Activated CD8-positive, alpha-beta T cell treated with anti-CD3 and anti-CD28 coated beads for 36 hours (primary cell): ENCODE measurements at regions not wholly inside any gene's neighbourhood (a gene's known extent, or its start where the extent isn't known, plus 50 kb on each side); places are given as distances from the start of the nearest gene placed in this dataset.

Source experiments
- ATAC-seq: fragments of 200-7000 bp; cut with Tn5 transposase; one replicate; pipeline ENCODE4 v1.10.0; 2021; ENCODE audit warnings: mild to moderate bottlenecking, moderate library complexity
- CTCF ChIA-PET: fragments of 350-600 bp; sonication (Branson Sonifier 250); formaldehyde crosslinking; loops from one replicate; lab custom pipeline; 2021; ENCODE audit warnings: antibody characterized with exemption; lab: Charles Lee
- POLR2A ChIA-PET: fragments of 350-600 bp; sonication (Branson Sonifier 250); formaldehyde crosslinking; loops from one replicate; lab custom pipeline; 2021; ENCODE audit warnings: antibody characterized with exemption; lab: Charles Lee
- DNase-seq: peaks from one replicate; pipeline ENCODE4 v3.0.0-alpha.2; 2020
- H3K27ac Mint-ChIP-seq: one replicate; pipeline ENCODE4 v1.8.0; 2021; ENCODE audit warnings: mild to moderate bottlenecking, mixed read lengths
- H3K27me3 Mint-ChIP-seq: one replicate; pipeline ENCODE4 v1.8.0; 2021; ENCODE audit warnings: mixed read lengths
- H3K36me3 Mint-ChIP-seq: one replicate; pipeline ENCODE4 v1.8.0; 2021; ENCODE audit warnings: low read depth, mixed read lengths
- H3K4me1 Mint-ChIP-seq: one replicate; pipeline ENCODE4 v1.8.0; 2021; ENCODE audit warnings: low read depth, mixed read lengths
- H3K4me3 Mint-ChIP-seq: one replicate; pipeline ENCODE4 v1.8.0; 2021; ENCODE audit warnings: mild to moderate bottlenecking, moderate library complexity, mixed read lengths
- H3K9me3 Mint-ChIP-seq: one replicate; pipeline ENCODE4 v1.8.0; 2021; ENCODE audit warnings: mixed read lengths
- intact Hi-C: fragments of 100-400 bp; cut with micrococcal nuclease; formaldehyde crosslinking; loops from one replicate; pipeline ENCODE4 v1.10.0; 2022
- TF ChIP-seq, protein P1 (sequence below): fragments of 200-600 bp; IDR thresholded peaks from one replicate; pipeline ENCODE4 v1.8.0; 2022; ENCODE audit warnings: antibody characterized with exemption, mild to moderate bottlenecking

- Mint-ChIP-seq H3K4me3 (no peak overlapping the region), H3K9me3 (no peaks in the 10 kb centered on the region), H3K4me1 (no peaks in the 10 kb centered on the region), H3K27me3 (peaks cover 13% of the 10 kb centered on the region), H3K27ac (no peak overlapping the region), H3K36me3 (no peaks in the 10 kb centered on the region)
- ChIA-PET CTCF (interaction anchor here (1.0 kb wide), 1 partner anchor 8 kb away, joined by 3 read pairs; no protein-coding TSS in a partner anchor), POLR2A (no interaction called here)
- ATAC-seq (no peak), DNase-seq (no peak)
- intact Hi-C loops, result no loop called here
- TF ChIP-seq, protein P1, sequence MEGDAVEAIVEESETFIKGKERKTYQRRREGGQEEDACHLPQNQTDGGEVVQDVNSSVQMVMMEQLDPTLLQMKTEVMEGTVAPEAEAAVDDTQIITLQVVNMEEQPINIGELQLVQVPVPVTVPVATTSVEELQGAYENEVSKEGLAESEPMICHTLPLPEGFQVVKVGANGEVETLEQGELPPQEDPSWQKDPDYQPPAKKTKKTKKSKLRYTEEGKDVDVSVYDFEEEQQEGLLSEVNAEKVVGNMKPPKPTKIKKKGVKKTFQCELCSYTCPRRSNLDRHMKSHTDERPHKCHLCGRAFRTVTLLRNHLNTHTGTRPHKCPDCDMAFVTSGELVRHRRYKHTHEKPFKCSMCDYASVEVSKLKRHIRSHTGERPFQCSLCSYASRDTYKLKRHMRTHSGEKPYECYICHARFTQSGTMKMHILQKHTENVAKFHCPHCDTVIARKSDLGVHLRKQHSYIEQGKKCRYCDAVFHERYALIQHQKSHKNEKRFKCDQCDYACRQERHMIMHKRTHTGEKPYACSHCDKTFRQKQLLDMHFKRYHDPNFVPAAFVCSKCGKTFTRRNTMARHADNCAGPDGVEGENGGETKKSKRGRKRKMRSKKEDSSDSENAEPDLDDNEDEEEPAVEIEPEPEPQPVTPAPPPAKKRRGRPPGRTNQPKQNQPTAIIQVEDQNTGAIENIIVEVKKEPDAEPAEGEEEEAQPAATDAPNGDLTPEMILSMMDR, result no peak
Observed at GRCh38 chr16:26951950-26952349, 114.8 kb upstream of the C16orf82 start.

DNA sequence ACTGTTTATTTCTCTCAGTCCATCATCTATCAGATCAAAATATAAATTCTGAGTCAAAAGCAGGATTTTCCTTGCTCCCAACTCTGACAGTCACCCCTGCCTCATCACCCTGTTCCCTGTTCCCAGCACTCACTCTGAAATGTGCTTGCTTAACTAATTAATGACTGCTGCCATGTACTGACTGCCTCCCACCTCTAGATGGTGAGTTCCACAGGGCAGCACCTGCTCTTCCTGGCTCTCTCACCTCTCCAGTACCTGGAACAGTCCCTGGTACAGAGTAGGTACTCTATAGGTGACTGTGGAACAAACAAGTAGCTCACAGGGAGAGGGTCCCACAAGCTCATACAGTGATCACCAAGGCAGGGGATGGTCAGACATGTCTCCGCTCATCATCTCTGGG, 114.3 kb upstream of the C16orf82 start:
- POLR2A ChIA-PET, result no interaction called here
- CTCF ChIA-PET, result interaction anchor here (0.9 kb wide), 1 partner anchor 11 kb away, joined by 3 read pairs; no protein-coding TSS in a partner anchor
- no peak for DNase-seq

GRCh38 chr16:26957283-26957859, 109.4 kb upstream of the C16orf82 start:
- ChIA-PET POLR2A (no interaction called here), CTCF (no interaction called here)
- Mint-ChIP-seq H3K4me1 (no peaks in the 10 kb centered on the region), H3K4me3 (no peak overlapping the region), H3K27ac (no peak overlapping the region), H3K9me3 (no peaks in the 10 kb centered on the region), H3K27me3 (peaks cover 5% of the 10 kb centered on the region), H3K36me3 (no peaks in the 10 kb centered on the region)
- ATAC-seq, result no peak
- TF ChIP-seq, protein P1, result no peak
- DNase-seq, result no peak
- intact Hi-C loops, result no loop called here

More for the DNA sequence above, 114.3 kb upstream of the C16orf82 start:
- H3K36me3 Mint-ChIP-seq, result no peaks in the 10 kb centered on the region
- H3K27ac Mint-ChIP-seq, result no peak overlapping the region
- H3K4me3 Mint-ChIP-seq, result no peak overlapping the region
- peaks cover 13% of the 10 kb centered on the region for H3K27me3 Mint-ChIP-seq
- intact Hi-C loops, result no loop called here
- H3K9me3 Mint-ChIP-seq, result no peaks in the 10 kb centered on the region
- no peak for ATAC-seq
- no peaks in the 10 kb centered on the region for H3K4me1 Mint-ChIP-seq
- TF ChIP-seq, protein P1, result no peak

DNA sequence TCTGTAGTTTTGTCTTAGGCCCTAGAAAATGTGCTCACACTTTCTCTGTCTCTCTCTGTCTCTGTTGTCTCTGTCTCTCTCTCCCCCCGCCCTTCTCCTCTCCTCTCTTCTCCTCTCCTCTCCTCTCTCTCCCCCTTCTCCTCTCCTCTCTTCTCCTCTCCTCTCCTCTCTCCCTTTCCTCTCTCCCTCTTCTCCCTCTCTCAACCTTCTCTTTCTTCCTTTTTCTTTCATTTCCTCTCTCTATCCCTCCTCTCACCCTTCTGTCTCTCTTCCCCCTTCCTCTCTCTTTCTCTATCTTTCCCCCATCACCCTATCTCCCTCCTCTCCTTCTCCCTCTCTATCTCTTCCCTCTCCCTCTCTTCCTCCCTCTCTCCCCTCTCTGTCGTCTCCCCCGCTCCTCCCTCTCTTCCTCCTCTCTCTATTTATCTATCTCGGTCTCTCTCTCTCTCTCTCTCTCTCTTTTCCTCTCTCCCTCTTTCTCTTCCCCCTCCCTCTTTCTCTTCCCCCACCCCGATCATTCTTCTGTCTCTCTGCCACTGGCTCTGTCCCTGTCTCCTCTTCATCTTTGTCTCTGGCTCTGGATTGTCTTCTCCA, 107.2 kb upstream of the C16orf82 start:
- H3K9me3 Mint-ChIP-seq, result no peaks in the 10 kb centered on the region
- DNase-seq, result no peak
- TF ChIP-seq, protein P1, result no peak
- no peak for ATAC-seq
- H3K27me3 Mint-ChIP-seq, result peaks cover 6% of the 10 kb centered on the region
- intact Hi-C loops, result no loop called here
- no peak overlapping the region for H3K4me3 Mint-ChIP-seq
- H3K27ac Mint-ChIP-seq, result no peak overlapping the region
- no peaks in the 10 kb centered on the region for H3K36me3 Mint-ChIP-seq
- ChIA-PET CTCF (interaction anchor here (1.0 kb wide), 1 partner anchor 8 kb away, joined by 3 read pairs; no protein-coding TSS in a partner anchor), POLR2A (interaction anchor here (0.6 kb wide), 1 partner anchor 182 kb away, joined by 4 read pairs; no protein-coding TSS in a partner anchor)
- no peaks in the 10 kb centered on the region for H3K4me1 Mint-ChIP-seq

DNA sequence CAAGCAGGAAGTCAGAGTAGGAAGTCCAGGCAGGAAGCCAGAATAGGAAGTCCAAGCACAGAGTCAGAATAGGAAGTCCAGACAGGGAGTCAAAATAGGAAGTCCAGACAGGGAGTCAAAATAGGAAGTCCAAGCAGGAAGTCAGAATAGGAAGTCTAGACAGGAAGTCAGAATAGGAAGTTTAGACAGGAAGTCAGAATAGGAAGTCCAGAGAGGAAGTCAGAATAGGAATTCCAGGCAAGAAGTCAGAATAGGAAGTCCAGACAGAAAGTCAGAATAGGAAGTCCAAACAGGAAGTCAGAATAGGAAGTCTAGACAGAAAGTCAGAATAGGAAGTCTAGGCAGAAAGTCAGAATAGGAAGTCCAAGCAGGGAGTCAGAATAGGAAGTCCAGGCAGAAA, 105.3 kb upstream of the C16orf82 start:
- DNase-seq, result no peak

More for the DNA sequence above, 105.3 kb upstream of the C16orf82 start:
- Mint-ChIP-seq H3K27me3 (peaks cover 8% of the 10 kb centered on the region), H3K36me3 (no peaks in the 10 kb centered on the region), H3K4me1 (no peaks in the 10 kb centered on the region), H3K4me3 (no peak overlapping the region), H3K27ac (no peak overlapping the region), H3K9me3 (no peaks in the 10 kb centered on the region)
- ChIA-PET POLR2A (no interaction called here), CTCF (no interaction called here)
- intact Hi-C loops, result no loop called here
- TF ChIP-seq, protein P1, result no peak
- ATAC-seq, result no peak
